ENCODE measurements at regions not wholly inside any gene's neighbourhood (a gene's known extent, or its start where the extent isn't known, plus 50 kb on each side); places are given as distances from the start of the nearest gene placed in this dataset.
"Not testable (repeated sequence)": the region's sequence is repeated elsewhere in the genome, so short reads cannot be mapped to it uniquely, and the experiment has no call there.

DNA sequence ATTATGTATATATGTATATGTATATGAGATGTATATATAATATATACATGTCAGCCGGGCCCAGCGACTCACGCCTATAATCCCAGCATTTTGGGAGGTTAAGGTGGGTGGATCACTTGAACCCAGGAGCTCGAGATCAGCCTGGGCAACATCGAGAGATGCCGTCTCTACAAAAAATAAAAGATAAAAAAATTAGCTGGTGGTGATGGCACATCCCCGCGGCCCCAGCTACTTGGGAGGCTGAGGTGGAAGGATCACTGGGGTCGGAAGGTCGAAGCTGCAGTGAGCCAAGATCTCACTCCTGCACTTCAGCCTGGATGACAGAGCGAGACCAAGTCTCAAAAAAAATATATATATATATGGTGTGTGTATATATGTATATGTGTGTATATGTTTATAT lies 4750.3 kb upstream of the OR11H1 start:
- not testable (repeated sequence) for TF ChIP-seq POLR2A (IDR thresholded peaks at IDR 0.05)
- TF ChIP-seq, protein P1, sequence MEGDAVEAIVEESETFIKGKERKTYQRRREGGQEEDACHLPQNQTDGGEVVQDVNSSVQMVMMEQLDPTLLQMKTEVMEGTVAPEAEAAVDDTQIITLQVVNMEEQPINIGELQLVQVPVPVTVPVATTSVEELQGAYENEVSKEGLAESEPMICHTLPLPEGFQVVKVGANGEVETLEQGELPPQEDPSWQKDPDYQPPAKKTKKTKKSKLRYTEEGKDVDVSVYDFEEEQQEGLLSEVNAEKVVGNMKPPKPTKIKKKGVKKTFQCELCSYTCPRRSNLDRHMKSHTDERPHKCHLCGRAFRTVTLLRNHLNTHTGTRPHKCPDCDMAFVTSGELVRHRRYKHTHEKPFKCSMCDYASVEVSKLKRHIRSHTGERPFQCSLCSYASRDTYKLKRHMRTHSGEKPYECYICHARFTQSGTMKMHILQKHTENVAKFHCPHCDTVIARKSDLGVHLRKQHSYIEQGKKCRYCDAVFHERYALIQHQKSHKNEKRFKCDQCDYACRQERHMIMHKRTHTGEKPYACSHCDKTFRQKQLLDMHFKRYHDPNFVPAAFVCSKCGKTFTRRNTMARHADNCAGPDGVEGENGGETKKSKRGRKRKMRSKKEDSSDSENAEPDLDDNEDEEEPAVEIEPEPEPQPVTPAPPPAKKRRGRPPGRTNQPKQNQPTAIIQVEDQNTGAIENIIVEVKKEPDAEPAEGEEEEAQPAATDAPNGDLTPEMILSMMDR (IDR thresholded peaks at IDR 0.05) = not testable (repeated sequence)

Data from right lobe of liver (tissue), 4 donors.